Body of pancreas (tissue), 4 donors: ENCODE measurements at regions not wholly inside any gene's neighbourhood (a gene's known extent, or its start where the extent isn't known, plus 50 kb on each side); places are given as distances from the start of the nearest gene placed in this dataset.

Source experiments
- ATAC-seq: fragments of 150-250 bp; one replicate; pipeline ENCODE4 v1.9.1; 2016
- DNase-seq, 4 donors: peaks; one replicate each; pipeline ENCODE4 v3.0.0-alpha.2; 2019
- H3K27ac ChIP-seq, 4 donors: fragments of 200-600 bp; sonication (generic); 1 replicate in 3 of 4; 2 replicates in 1 of 4; pipeline versions ENCODE4 v1.5.1 to v1.6.1; 2016 to 2019; ENCODE audit warnings: mild to moderate bottlenecking in 1 of 4, mixed read lengths in 1 of 4, moderate library complexity in 1 of 4
- H3K27me3 ChIP-seq, 2 donors: fragments of 200-600 bp; sonication (generic); one replicate each; pipeline ENCODE4 v1.6.0; 2016; ENCODE audit warnings: mild to moderate bottlenecking in 1 of 2
- H3K36me3 ChIP-seq, 2 donors: fragments of 200-600 bp; sonication (generic); replicated peaks in 1 of 2; 2 replicates each; pipeline ENCODE4 v1.5.1; 2016; ENCODE audit warnings: low read depth in 2 of 2; ENCODE audit not compliant: insufficient read depth in 1 of 2
- H3K4me1 ChIP-seq: fragments of 200-600 bp; sonication (generic); one replicate; pipeline ENCODE4 v1.6.0; 2016
- H3K4me3 ChIP-seq, 2 donors: fragments of 200-600 bp; sonication (generic); 1 replicate in 1 of 2; 2 replicates in 1 of 2; pipeline ENCODE4 v1.5.1; 2016 to 2019
- H3K9me3 ChIP-seq, 3 donors: fragments of 200-600 bp; sonication (generic); 1 replicate in 2 of 3; 2 replicates in 1 of 3; pipeline ENCODE4 v1.5.1; 2016
- POLR2A ChIP-seq, 3 donors: fragments of 450-650 bp; IDR thresholded peaks; one replicate each; pipeline ENCODE4 v1.6.1; 2016; ENCODE audit warnings: antibody characterized with exemption in 3 of 3, mild to moderate bottlenecking in 2 of 3
- WGBS, 2 donors: methylation state at CpG; one replicate each; pipeline ENCODE4 v1.1.5; 2017; 5-methylcytosine and 5-hydroxymethylcytosine counted together
- intact Hi-C: fragments of 100-400 bp; cut with DNase I; formaldehyde crosslinking; loops from one replicate; pipeline ENCODE4 v1.15.1; 2023
- TF ChIP-seq, protein P1 (sequence below), 7 experiments: fragments of 450-650 bp in 4 of 7; fragments of 200-600 bp in 3 of 7; sonication (generic) in 3 of 7; IDR thresholded peaks; one replicate each; pipeline ENCODE4 v1.5.1; 2016 to 2019; ENCODE audit warnings: antibody characterized with exemption in 7 of 7

DNA sequence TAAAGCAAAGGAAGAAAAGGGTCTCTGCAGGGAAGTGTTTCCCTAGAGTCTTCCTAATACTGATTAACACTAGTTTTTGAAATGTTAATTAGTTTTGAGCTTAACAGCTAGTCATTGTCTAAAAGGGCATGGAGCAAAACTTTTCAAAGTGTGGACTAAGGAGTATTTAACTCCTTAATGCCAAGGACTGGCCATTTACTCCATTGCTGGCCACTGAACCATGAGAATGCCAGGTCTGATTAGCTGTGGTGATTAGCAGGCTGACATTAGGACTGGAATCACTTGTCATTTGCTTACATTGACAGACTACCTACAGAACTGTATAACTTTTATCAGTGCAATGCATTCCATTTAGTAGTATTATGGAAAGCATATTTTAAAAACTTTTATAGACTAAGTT is 987.0 kb downstream of the NR2F1-AS1 start:
- intact Hi-C loops, result no loop called here
- no peaks in the 10 kb centered on the region for H3K4me1 ChIP-seq
- no peak for ATAC-seq
- H3K27me3 ChIP-seq, result no peaks in the 10 kb centered on the region
- no peak overlapping the region for H3K27ac ChIP-seq
- H3K36me3 ChIP-seq, result no peaks in the 10 kb centered on the region
- DNase-seq, result no peak
- no peak overlapping the region for H3K4me3 ChIP-seq
- TF ChIP-seq, protein P1, sequence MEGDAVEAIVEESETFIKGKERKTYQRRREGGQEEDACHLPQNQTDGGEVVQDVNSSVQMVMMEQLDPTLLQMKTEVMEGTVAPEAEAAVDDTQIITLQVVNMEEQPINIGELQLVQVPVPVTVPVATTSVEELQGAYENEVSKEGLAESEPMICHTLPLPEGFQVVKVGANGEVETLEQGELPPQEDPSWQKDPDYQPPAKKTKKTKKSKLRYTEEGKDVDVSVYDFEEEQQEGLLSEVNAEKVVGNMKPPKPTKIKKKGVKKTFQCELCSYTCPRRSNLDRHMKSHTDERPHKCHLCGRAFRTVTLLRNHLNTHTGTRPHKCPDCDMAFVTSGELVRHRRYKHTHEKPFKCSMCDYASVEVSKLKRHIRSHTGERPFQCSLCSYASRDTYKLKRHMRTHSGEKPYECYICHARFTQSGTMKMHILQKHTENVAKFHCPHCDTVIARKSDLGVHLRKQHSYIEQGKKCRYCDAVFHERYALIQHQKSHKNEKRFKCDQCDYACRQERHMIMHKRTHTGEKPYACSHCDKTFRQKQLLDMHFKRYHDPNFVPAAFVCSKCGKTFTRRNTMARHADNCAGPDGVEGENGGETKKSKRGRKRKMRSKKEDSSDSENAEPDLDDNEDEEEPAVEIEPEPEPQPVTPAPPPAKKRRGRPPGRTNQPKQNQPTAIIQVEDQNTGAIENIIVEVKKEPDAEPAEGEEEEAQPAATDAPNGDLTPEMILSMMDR (IDR thresholded peaks at IDR 0.05), result no peak
- no peak for TF ChIP-seq POLR2A (IDR thresholded peaks at IDR 0.05)
- no peaks in the 10 kb centered on the region for H3K9me3 ChIP-seq

DNA sequence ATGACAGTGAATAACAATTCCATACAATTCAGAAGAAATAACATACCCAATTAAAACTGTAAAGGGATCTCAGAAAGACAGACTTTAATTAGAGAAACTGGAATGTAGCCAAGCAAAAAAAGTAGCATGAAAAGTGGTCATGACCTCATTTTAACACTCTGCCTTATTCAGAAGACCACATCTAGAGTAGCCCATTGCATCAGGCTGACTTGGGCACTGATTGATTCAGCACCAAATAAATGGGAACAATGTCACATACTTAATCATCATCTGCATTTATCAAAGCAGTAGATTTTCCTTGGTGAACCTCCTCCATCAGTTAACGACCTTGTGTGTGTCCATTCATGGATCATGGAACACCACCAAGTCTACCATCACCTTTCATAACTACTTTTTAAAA is 992.1 kb downstream of the NR2F1-AS1 start:
- DNase-seq (no peak), ATAC-seq (no peak)
- H3K27me3 ChIP-seq, result no peaks in the 10 kb centered on the region
- intact Hi-C loops, result no loop called here
- no peak overlapping the region for H3K27ac ChIP-seq
- 29 to 44% methylated on average over 1 of the region's 1 CpG for WGBS, 2 donors
- H3K4me3 ChIP-seq, result no peak overlapping the region
- no peaks in the 10 kb centered on the region for H3K36me3 ChIP-seq
- TF ChIP-seq, protein P1 (IDR thresholded peaks at IDR 0.05), result no peak
- TF ChIP-seq POLR2A (IDR thresholded peaks at IDR 0.05), result no peak
- no peaks in the 10 kb centered on the region for H3K4me1 ChIP-seq
- H3K9me3 ChIP-seq, result no peaks in the 10 kb centered on the region

DNA sequence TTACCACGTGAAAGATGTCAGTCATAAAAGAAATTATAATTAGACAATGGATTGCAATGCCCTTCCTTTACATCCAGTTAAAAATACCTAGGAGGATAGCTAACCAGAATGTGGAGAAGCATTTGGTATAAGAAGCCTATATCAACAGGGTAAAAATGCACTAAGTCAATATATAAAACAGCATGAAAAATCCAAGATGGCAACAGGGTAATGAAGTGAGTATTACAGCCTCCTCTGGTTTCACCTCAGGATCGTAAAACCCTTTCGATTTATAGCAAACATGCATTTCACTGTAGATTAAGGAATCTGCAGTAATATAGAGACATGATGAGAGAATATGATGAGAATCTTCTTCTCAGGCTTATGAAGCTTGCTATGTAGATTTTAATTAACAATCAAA is 999.3 kb downstream of the NR2F1-AS1 start:
- H3K27ac ChIP-seq, result no peak overlapping the region
- H3K9me3 ChIP-seq, result no peaks in the 10 kb centered on the region
- H3K4me3 ChIP-seq, result no peak overlapping the region
- WGBS, 2 donors, result 74 to 76% methylated on average over 3 of the region's 3 CpGs
- no peaks in the 10 kb centered on the region for H3K36me3 ChIP-seq
- DNase-seq (no peak), ATAC-seq (no peak)
- no peak for TF ChIP-seq POLR2A (IDR thresholded peaks at IDR 0.05)
- TF ChIP-seq, protein P1 (IDR thresholded peaks at IDR 0.05), result no peak
- H3K27me3 ChIP-seq, result no peaks in the 10 kb centered on the region
- intact Hi-C loops, result no loop called here
- H3K4me1 ChIP-seq, result no peaks in the 10 kb centered on the region

- DNase-seq (no peak), ATAC-seq (no peak)
- intact Hi-C loops, result no loop called here
- H3K4me1 ChIP-seq, result no peaks in the 10 kb centered on the region
- no peaks in the 10 kb centered on the region for H3K27me3 ChIP-seq
- H3K9me3 ChIP-seq, result no peaks in the 10 kb centered on the region
- H3K4me3 ChIP-seq, result no peak overlapping the region
- no peaks in the 10 kb centered on the region for H3K36me3 ChIP-seq
- TF ChIP-seq POLR2A (IDR thresholded peaks at IDR 0.05), result no peak
- TF ChIP-seq, protein P1 (IDR thresholded peaks at IDR 0.05), result no peak
- no peak overlapping the region for H3K27ac ChIP-seq
Observed at GRCh38 chr5:92581249-92581648, 999.8 kb downstream of the NR2F1-AS1 start.

- Histone ChIP-seq H3K4me3 (no peak overlapping the region), H3K36me3 (no peaks in the 10 kb centered on the region), H3K27ac (no peak overlapping the region), H3K27me3 (no peaks in the 10 kb centered on the region), H3K4me1 (no peaks in the 10 kb centered on the region), H3K9me3 (no peaks in the 10 kb centered on the region)
- no peak for ATAC-seq
- TF ChIP-seq, protein P1 (IDR thresholded peaks at IDR 0.05), result no peak
- no peak for TF ChIP-seq POLR2A (IDR thresholded peaks at IDR 0.05)
- DNase-seq, result no peak
- 67 to 72% methylated on average over 2 of the region's 2 CpGs for WGBS, 2 donors
- intact Hi-C loops, result no loop called here
Observed at GRCh38 chr5:92580814-92581213, 1000.2 kb downstream of the NR2F1-AS1 start.
